HG03439 (cell line): ENCODE measurements at regions not wholly inside any gene's neighbourhood (a gene's known extent, or its start where the extent isn't known, plus 50 kb on each side); places are given as distances from the start of the nearest gene placed in this dataset.
A peak's percentile ranks its signal among the peaks of the same experiment; 100 is the strongest.

Experiments used
- ATAC-seq: cut with Tn5 transposase; IDR thresholded peaks from one replicate; pipeline ENCODE4 v1.9.1; 2021; ENCODE audit warnings: mild to moderate bottlenecking, moderate library complexity; ENCODE audit not compliant: unreplicated experiment

GRCh38 chr9:14560194-14560593 lies 133.0 kb downstream of the ZDHHC21 start:
- ATAC-seq, result peak; percentile 64

- no peak for ATAC-seq
Measured at GRCh38 chr9:14554886-14555285, 138.3 kb downstream of the ZDHHC21 start.

GRCh38 chr9:14547245-14548060 lies 145.8 kb downstream of the ZDHHC21 start:
- no peak for ATAC-seq

GRCh38 chr9:14546693-14547092 lies 146.5 kb downstream of the ZDHHC21 start:
- ATAC-seq, result no peak

GRCh38 chr9:14542071-14542470 lies 151.2 kb downstream of the ZDHHC21 start:
- no peak for ATAC-seq

- ATAC-seq, result no peak
Measured at GRCh38 chr9:14538526-14538925, 154.7 kb downstream of the ZDHHC21 start.

GRCh38 chr9:14535161-14535955 lies 157.9 kb downstream of the ZDHHC21 start:
- ATAC-seq, result no peak

GRCh38 chr9:14533867-14534640 lies 159.2 kb downstream of the ZDHHC21 start:
- no peak for ATAC-seq

- no peak for ATAC-seq
Measured at GRCh38 chr9:14532456-14533115, 160.6 kb downstream of the ZDHHC21 start.

- ATAC-seq, result no peak
Measured at GRCh38 chr9:14531341-14532269, 161.6 kb downstream of the ZDHHC21 start.

GRCh38 chr9:14530841-14531240 lies 162.4 kb downstream of the ZDHHC21 start:
- ATAC-seq, result no peak

GRCh38 chr9:14530366-14530765 lies 162.9 kb downstream of the ZDHHC21 start:
- no peak for ATAC-seq

GRCh38 chr9:14529629-14530028 lies 163.6 kb downstream of the ZDHHC21 start:
- ATAC-seq, result no peak

- ATAC-seq, result no peak
Measured at GRCh38 chr9:14529054-14529453, 164.2 kb downstream of the ZDHHC21 start.

- no peak for ATAC-seq
Measured at GRCh38 chr9:14526504-14526903, 166.7 kb downstream of the ZDHHC21 start.

- ATAC-seq, result no peak
Measured at GRCh38 chr9:14525856-14526255, 167.4 kb downstream of the ZDHHC21 start.

- ATAC-seq, result no peak
Measured at GRCh38 chr9:14524873-14525515, 168.2 kb downstream of the ZDHHC21 start.

- ATAC-seq, result no peak
Measured at GRCh38 chr9:14523545-14523944, 169.7 kb downstream of the ZDHHC21 start.
